GM21619 (cell line): ENCODE measurements at regions not wholly inside any gene's neighbourhood (a gene's known extent, or its start where the extent isn't known, plus 50 kb on each side); places are given as distances from the start of the nearest gene placed in this dataset.
A peak's percentile ranks its signal among the peaks of the same experiment; 100 is the strongest.
"Not testable (repeated sequence)": the region's sequence is repeated elsewhere in the genome, so short reads cannot be mapped to it uniquely, and the experiment has no call there.

Experiments
- ATAC-seq: cut with Tn5 transposase; IDR thresholded peaks from one replicate; pipeline ENCODE4 v1.9.1; 2021; ENCODE audit not compliant: unreplicated experiment

DNA sequence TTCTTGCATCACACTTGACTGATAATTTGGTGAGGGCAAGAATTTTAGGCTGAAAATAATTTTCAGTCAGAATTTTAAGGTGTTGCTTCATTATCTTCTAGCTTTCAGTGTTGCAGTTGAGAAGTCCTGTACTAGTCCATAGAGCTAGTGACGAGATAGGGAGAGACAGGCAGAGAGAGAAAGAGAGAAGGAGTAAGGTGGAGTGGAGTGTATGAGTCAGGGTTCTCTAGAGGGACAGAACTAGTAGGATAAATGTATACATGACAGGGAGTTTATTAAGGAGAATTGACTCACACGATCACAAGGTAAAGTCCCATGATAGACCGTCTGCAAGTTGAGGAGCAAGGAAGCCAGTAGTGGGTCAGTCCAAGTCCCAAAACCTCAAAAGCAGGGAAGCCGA is 127.2 kb downstream of the UTP18 start:
- no peak for ATAC-seq

DNA sequence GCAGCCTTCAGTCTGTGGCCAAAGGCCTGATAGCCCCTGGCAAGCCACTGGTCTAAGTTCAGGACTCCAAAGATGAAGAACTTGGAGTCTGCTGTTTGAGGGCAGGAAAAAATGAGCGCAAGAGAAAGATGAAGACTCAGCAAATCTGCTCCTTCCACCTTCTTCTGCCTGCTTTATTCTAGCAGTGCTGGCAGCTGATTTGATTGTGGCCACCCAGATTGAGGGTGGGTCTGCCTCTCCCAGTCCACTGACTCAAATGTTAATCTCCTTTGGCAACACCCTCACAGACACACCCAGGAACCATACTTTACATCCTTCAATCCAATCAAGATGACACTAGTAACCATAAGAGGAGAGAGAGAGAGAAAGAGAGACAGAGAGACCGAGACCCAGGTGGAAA is 127.6 kb downstream of the UTP18 start:
- ATAC-seq, result no peak

DNA sequence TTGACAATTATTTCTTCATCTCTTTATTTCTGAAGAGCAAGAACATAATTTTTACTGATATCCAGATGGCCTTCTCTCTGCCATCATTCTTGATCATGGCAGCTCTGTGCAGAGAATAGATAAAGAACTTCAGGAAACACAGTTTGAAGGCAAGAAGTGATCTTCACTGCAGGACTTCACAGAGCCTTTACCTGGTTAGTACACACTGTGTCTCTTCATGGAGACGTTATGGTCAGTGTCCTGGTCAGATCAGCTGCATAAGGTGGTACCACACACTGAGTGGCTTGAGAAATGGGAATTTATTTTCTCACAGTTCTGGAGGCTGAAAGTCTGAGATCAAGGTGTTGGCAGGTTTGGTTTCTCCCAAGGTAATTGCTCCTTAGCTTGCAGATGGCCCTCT is 129.5 kb downstream of the UTP18 start:
- ATAC-seq, result no peak

DNA sequence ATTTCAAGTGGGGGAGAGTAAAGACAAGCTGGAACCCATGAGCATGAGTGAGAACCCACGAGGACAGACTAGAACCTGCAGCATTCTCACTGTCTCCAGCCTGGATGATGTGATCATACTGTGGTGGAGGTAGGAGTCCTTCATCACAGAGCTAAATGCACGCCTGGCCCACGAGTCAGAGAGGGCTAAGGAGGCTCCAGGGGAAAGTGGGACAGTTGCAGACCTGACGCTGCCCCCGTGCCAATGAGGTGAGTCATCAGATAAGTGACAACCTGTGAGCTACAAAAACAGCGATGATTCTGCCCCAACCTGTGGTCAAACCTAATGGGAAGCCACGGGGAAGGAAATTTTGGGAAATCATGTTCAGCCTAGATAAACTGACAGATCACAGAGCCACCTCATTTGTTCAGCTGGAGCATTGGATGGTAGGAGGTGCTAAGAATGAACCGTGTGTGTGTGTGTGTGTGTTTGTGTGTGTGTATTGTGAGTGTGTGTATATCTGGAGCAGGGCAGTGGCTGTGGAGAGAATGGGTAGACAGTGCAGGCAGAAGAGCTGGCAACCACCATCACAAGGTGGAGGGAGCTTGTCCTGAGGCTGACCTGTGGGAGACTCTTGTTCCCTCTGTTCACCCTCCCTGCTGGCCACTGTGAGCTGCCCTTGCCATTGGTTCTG is 131.8 kb downstream of the UTP18 start:
- ATAC-seq, result no peak

DNA sequence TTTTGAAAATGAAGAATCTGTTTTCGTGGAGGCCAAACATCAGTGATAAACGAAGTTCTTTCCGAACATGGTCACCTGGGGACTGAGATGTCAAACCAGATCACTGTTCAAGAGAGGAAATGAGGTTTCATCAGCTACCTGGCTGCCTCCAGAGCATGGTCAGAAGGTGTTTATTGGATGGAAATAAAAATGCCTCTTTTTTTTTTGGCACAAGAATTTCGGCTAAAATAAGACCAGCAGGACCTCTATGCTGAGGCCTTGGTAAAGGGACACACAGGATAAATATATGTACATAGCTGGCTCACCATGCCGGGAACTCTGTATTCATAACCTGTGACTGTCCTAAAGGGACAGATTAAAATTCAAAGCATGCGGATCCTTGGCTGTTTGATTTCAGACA is 135.3 kb downstream of the UTP18 start:
- no peak for ATAC-seq

DNA sequence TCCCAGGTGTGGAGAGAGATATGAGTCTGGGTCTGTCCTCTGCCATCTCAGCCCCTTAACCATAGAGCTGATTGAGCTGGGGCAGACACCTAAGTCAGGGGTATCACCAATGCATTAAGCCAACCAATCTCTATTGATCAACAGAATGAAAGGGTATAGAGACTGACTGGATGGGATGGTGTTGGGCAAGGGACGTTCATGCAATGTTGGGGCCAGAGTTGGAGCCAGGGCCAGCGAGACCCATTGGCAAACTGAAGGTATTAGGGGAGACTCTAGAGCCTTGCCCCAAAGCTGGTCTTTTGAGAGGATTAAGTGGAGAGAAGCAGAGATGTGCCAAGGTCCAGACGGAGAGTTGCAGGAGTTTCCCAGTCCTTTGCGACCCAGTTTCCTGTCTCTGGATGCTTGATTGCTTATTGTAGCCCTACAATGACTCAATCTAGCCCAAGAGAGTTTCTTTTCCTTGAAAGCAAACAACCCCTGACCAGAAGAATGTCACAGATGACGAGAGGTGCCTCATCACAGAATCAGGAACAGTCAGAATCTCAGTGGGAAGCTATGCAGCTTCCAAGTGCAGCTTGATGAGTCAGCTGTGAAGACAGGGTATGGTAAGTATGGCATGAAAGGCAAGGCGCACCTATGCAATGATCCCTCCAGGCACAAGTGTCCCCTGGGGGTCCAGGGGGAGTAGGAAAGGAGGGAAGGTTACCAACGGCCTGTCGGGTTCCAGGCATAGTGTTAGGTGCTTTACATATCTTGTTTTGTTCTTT is 137.2 kb downstream of the UTP18 start:
- ATAC-seq, result no peak

DNA sequence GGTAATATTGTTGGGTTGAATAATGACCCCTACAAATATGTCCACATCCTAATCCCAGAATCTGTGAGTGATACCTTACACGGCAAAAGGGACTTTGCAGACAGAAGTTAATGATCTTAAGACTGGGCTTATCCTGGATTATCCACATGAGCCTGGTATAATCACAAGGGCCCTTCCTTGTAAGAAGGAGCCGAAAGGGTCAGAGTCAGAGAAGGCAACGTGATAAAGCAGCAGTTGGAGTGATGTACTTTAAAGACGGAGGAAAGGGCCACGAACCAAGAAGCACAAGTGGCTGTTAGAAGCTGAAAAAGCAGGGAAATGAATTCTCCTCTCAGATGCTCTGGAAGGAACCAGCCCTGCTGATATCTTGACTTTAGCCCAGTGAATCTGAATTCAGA is 137.8 kb downstream of the UTP18 start:
- ATAC-seq, result no peak

DNA sequence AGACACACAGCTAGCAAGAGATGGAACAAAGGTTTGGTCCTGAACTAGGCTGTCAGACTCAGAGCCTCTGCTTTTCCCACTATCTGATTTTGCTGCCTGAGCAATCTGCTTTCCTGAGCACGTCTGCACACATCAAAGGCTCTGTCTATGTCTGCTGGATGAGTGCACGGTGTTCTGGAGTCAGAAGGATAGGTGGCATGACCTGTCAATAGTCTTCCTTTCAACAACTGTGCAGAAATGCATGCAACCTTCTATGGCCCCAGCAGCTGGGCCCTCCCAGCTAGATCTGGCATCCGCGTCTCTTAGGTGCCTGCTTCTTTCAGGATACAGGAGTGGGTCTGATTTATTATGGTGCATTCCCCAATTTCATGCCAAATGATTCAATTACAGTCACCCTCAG is 138.3 kb downstream of the UTP18 start:
- no peak for ATAC-seq

DNA sequence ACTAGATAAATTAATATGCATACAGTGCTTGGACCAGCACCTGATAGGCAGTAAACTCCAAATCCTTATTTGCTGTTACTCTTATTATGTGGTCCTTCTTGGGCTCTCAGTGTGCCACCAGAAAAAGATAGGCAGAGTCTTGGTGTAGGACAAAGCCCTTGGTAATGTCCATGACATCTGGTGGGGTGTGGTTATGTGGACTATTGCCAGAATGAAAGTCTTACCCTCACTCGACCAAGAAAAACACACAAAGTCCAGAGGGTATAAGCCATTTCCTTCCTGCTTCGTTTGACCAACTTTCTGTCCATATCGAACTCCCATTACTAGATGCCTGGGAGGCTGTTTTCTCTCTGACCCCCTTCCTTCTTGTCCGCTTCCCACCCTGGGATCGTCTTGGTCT is 140.9 kb downstream of the UTP18 start:
- ATAC-seq, result no peak

DNA sequence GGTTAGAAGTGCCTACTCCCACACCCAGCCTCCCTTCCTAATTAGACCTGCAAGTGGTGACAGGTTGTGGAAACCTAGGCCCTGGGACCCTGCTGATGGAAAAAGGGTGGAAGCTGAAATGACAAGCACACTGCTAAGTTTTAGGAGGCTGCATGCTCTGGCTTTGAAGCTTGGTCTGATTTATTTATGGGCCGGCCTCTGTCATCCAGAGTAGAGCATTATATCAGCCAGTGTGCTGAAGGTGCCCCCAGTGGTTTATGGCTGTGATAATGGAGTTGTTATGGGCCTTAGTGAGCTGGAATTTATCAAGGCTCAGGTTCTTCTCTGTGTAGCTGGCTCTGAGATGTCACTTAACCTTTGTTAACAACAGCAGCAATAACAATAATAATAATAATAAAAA is 142.6 kb downstream of the UTP18 start:
- no peak for ATAC-seq

DNA sequence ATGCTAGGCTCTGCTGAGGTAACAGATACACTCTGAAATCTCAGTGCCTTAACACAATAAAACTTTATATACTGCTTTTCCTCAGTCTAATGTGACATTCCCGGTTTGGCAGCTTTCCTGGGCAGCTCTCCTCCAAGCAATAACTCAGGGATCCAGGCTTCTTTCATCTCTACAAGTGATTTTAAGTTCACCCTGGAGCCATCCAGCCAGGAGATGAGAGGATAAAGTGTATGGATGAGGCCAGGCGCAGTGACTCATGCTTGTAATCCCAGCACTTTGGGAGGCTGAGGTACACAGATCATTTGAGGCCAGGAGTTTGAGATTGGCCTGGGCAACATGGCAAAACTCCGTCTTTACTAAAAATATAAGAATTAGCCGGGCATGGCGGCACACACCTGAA is 147.2 kb downstream of the UTP18 start:
- ATAC-seq, result no peak

DNA sequence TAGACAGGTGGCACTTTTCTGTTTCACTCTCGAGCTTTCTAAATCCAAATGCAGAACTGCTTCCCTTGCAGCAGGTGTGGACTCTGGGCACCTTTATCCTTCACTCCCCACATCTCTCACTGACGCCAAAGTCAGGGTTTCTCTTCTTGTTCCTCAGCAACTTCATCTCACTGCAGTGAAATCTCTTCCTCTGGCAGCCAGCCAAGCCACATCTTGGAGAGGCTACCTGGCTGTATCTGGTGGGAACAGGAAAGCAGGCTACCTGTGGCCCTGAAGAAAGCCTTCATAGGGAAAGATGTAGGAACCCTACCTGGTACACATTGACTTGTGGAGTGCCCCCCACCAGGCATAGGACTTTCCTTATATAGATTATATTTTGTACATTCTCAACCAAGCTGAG is 159.1 kb downstream of the UTP18 start:
- ATAC-seq, result no peak

DNA sequence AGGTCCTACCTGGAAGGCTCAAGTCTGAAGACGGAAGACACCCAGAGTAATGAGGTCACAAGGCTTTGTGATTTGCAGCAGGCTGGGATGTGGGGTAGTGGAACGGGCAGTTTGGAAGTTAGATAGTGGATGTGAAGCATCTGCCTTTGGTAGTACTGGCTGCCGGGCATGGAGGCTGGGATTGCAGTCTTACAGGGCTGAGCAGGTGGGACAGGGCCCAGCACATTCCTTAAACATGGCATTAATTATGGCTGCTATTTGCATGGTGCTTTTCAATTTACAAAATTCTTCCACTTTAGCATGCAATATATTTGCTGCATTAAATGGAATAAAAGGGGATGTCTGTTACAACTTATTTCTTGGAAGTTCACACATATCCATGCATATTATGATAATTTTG is 161.2 kb downstream of the UTP18 start:
- ATAC-seq, result no peak

DNA sequence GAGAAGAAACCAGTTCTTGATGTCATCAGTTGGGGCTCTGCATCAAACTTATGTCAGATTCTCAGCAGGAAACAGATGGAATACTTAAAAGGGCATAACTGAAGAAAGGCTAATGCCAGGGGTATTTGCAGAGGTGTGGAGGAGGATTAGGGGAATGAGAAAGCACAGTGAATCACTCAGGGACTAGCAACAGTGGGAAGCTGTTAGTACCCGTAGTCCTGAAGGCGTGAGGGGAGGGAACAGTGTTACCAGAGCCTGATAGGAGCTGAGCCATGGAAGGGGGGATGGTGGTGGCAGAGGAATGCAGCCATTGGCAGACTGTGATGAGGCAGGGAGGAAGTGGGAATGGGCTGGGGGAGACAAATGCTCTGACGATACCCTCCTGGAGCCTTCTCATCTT is 162.3 kb downstream of the UTP18 start:
- ATAC-seq, result no peak

DNA sequence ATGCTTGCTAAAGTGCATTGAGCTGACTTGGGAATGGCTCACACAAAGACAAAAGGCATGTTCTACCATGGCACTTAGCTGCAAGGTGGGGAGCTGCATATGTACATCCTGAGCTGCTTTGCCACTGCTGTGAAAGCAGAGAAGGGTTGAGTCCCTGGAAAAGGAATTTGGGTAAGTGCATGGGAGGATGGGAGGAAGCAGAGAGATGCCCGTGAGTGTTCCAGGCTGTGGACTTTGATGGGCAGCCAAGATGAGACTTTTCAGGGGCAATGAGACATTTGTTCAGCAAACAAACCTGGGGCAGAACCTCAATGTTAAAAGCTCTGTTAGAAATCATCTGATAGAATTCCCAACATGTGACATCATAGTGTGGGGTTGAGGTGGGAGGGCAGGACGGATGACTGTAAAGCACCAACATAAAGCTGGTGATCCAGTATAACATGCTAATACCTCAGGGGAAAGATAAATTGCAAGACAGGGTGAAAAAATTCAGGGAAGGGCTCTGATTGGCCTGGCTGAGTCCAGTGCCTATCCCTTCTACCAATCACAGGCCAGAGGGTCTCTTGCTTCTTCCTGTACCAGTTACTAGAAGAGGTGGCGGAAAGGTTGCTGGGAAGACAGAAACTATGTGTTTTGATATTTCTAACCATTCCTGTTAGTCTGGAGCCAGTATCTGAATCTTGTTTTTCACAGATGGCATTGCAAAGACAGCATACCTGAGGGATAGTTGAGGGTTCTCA is 163.2 kb downstream of the UTP18 start:
- no peak for ATAC-seq

DNA sequence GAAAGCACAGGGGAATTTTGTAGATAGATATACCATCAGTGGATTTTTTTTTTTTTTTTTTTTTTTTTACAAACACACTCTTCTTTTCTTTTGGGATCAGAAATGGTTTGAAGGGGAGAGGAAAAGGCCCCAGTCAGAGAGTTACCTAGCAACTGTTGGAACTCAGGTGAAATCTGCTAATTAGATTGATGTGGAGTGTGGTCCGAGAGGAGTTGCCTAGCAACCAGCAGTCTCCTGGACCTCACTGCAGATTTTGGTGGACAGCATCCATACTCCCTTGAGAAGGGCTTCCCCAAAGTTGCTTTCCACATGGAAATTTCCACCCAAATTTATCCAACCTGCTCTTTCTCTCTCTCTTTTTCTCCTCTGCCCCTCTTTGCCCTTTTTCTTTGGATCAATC is 165.4 kb downstream of the UTP18 start:
- ATAC-seq, result no peak

DNA sequence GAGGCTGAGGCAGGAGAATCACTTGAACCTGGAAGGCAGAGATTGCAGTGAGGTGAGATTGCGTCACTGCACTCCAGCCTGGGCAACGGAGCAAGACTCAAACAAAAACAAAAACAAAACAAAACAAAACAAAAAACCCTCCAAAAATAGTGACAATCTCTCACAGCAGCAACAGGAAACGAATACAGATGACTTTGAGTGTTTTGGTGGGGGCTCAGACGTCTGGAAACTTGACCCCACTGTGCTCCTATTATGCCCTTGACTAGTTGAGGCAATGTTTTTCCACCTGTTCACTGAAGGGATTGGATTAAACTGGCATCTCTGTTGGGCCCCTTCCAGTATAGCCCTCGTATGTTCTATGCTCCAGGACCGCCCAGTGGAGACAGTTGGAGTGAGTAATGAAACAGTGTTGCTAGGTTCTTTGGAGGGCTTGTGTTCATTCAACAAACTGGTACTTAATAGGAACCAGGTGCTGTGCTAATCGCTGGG is 167.0 kb downstream of the UTP18 start:
- peak; percentile 32 for ATAC-seq

DNA sequence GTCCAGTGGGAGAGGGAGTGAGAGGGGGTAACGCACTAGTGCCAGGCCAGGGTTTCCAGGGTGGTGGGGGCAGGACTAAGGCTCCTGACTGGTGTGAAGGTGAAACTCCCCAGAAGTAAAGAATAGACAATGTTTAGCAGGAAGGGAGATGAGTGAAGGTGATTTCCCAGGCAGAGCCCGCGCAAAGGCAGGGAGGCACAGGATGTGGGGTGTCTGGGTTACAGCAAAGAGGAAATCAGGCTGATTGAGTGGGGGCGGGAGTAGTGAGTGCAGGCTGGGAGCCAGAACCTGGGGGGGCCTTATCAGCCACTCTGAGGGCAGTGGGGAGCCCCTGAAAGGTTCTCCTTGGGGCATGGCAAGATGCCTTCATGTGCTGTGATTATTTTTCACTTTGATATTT is 167.5 kb downstream of the UTP18 start:
- peak; percentile 87 for ATAC-seq

DNA sequence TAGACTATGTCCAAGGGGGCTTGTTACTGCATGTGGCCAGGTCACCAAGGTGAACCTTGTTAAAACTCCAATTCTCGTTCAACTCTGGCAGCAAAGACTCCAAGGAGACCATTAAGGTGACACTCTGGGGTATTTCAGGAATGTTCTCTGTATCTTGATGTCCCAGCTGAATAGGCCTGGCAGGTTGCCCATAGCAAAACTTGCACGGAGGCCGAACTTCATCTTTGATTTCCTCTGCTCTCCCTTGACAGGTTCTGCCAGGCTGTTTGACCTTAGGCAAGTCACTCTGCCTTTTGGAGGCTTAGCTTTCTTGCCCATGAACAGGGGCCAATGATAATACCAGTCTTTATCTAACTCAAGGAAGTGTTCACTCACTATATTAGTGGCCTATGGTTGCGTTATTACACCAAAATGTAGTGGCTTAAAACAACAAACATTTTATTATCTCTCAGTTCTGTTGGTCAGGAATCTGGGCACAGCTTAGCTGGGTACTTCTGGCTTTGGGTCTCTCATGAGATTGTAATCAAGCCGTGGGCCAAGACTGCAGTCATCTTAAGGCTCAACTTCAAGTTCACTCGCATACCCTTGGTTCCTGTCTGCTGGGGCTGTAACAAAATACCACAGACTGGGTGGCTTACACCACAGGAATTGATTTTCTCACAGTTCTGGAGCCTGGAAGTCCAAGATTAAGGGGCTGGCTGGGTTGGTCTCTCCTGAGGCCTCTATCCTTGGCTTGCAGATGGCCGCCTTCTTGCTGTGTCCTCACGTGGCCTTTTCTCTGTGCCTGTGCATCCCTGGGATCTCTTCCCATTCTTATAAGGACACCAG is 168.5 kb downstream of the UTP18 start:
- ATAC-seq, result no peak

DNA sequence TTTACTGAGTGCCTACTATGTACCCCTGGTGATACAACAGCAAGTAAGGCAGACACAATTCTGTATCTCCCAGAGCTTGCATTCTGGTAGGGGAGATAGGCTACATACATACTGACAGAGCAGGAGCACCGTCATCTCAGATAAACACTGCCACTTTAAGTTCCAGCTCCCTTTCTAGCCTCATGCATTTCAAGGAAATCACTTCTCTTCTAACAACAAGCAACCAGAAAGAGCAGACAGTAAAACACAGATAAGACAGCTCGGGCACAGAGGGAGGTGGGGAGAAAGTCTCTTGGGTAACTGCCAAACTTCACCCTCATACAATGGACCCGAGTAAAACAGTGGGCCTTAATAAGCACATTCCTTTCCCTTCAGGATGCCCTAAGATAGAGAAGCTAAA is 169.6 kb downstream of the UTP18 start:
- not testable (repeated sequence) for ATAC-seq

DNA sequence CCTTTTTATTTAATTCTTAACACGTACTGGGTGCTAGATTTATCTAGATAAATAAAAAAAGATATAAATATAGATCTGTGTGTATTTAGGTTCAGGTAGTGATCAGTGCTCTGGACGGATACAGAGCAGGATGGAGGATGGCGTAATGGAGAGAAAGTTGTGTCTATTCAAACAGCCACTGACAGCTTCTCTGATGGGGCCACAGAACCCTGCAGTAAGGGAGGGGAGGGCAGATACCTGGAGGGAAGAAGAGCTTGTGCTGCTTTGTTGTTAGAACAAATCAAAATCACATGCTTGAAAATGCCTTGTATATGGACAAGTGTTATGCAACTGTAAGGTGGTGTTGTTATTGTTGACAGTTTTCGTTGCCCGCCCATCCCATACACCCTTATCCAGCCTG is 170.2 kb downstream of the UTP18 start:
- ATAC-seq, result no peak
